K562 (cell line): ENCODE measurements at regions not wholly inside any gene's neighbourhood (a gene's known extent, or its start where the extent isn't known, plus 50 kb on each side); places are given as distances from the start of the nearest gene placed in this dataset.

Experiments used
- BRF1 ChIP-seq: IDR thresholded peaks from 3 replicates; pipeline ENCODE4 v1.6.1; 2011; ENCODE audit warnings: borderline replicate concordance, mild to moderate bottlenecking; ENCODE audit not compliant: insufficient read length; ENCODE audit errors: extremely low read depth
- FOXJ2 ChIP-seq: fragments of 200-800 bp; sonication (Bioruptor generic); IDR thresholded peaks from 2 replicates; pipeline ENCODE4 v1.6.1; 2016; ENCODE audit warnings: missing genetic modification characterization, missing compliant biosample characterization
- GATA2 ChIP-seq: sonication (generic); formaldehyde crosslinking; IDR thresholded peaks from 2 replicates; pipeline ENCODE4 v1.4.0; 2020; ENCODE audit warnings: mild to moderate bottlenecking, missing genetic modification reagents
- IFI16 ChIP-seq: fragments of 250-450 bp; sonication (Bioruptor Pico); IDR thresholded peaks from 2 replicates; pipeline ENCODE4 v2.1.2; 2022; ENCODE audit warnings: mild to moderate bottlenecking, inconsistent platforms
- ILK ChIP-seq: fragments of 450-650 bp; IDR thresholded peaks from 2 replicates; pipeline ENCODE4 v1.6.1; 2016; ENCODE audit warnings: missing genetic modification characterization, low read depth, mild to moderate bottlenecking, missing compliant biosample characterization, moderate library complexity, borderline replicate concordance
- KAT7 ChIP-seq: sonication (generic); formaldehyde crosslinking; IDR thresholded peaks from 2 replicates; pipeline ENCODE4 v1.8.0; 2022; ENCODE audit warnings: missing genetic modification reagents, mild to moderate bottlenecking, borderline replicate concordance
- KDM1A ChIP-seq, 2 experiments: fragments of 450-650 bp; IDR thresholded peaks; 2 replicates each; pipeline ENCODE4 v1.6.1; 2016; ENCODE audit warnings: mild to moderate bottlenecking in 2 of 2
- MAFG ChIP-seq: fragments of 450-650 bp; conservative IDR thresholded peaks from 2 replicates; pipeline ENCODE4 v1.6.1; 2016; ENCODE audit warnings: missing genetic modification characterization, missing compliant biosample characterization
- NRF1 ChIP-seq, 2 experiments: fragments of 450-650 bp; IDR thresholded peaks in 1 of 2; conservative IDR thresholded peaks in 1 of 2; 2 replicates each; pipeline ENCODE4 v1.6.1; 2014; ENCODE audit warnings: mild to moderate bottlenecking in 2 of 2
- TCF7L2 ChIP-seq: fragments of 150-350 bp; IDR thresholded peaks from 2 replicates; pipeline ENCODE4 v1.6.1; 2016; ENCODE audit warnings: low read depth, mild to moderate bottlenecking, low read length, moderate library complexity
- TCFL5 ChIP-seq: fragments of 250-450 bp; sonication (Bioruptor Pico); conservative IDR thresholded peaks from 2 replicates; pipeline ENCODE4 v1.6.1; 2021; ENCODE audit warnings: mild to moderate bottlenecking, moderate library complexity, matching md5 sums
- TGIF2 ChIP-seq: sonication (generic); formaldehyde crosslinking; IDR thresholded peaks from 2 replicates; pipeline ENCODE4 v1.8.1; 2022; ENCODE audit warnings: mild to moderate bottlenecking, missing genetic modification reagents, moderate library complexity
- ZNF584 ChIP-seq: fragments of 200-800 bp; sonication (Bioruptor generic); IDR thresholded peaks from 2 replicates; pipeline ENCODE4 v1.6.1; 2016; ENCODE audit warnings: low read depth, mild to moderate bottlenecking, missing genetic modification characterization, missing compliant biosample characterization
- TF ChIP-seq, protein P1 (sequence below), 2 experiments: fragments of 150-350 bp in 1 of 2; IDR thresholded peaks; 2 replicates each; pipeline ENCODE4 v1.6.1; 2012 to 2016; ENCODE audit warnings: low read depth in 2 of 2, low read length in 2 of 2, mild to moderate bottlenecking in 1 of 2, moderate library complexity in 1 of 2

DNA sequence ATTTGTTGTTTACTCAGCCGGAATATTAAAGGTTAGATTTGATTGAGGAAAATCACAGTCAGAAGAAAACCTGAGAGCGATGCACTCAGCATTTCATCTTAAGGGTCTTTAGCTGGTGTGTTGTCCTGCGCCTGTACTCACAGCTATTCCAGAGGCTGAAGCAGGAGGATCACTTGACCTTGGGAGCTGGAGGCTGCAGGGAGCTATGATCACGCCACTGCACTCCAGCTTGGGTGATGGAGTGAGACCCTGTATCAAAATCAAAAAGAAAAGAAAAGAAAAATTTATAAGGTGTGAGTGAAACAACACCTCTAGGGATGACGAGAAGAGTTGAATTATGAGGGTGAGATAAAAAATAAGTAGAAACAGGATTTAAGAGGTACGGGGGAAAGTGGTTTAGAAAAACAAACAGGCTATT, 165.0 kb downstream of the TRIM27 start (continued):
- TF ChIP-seq, protein P1, sequence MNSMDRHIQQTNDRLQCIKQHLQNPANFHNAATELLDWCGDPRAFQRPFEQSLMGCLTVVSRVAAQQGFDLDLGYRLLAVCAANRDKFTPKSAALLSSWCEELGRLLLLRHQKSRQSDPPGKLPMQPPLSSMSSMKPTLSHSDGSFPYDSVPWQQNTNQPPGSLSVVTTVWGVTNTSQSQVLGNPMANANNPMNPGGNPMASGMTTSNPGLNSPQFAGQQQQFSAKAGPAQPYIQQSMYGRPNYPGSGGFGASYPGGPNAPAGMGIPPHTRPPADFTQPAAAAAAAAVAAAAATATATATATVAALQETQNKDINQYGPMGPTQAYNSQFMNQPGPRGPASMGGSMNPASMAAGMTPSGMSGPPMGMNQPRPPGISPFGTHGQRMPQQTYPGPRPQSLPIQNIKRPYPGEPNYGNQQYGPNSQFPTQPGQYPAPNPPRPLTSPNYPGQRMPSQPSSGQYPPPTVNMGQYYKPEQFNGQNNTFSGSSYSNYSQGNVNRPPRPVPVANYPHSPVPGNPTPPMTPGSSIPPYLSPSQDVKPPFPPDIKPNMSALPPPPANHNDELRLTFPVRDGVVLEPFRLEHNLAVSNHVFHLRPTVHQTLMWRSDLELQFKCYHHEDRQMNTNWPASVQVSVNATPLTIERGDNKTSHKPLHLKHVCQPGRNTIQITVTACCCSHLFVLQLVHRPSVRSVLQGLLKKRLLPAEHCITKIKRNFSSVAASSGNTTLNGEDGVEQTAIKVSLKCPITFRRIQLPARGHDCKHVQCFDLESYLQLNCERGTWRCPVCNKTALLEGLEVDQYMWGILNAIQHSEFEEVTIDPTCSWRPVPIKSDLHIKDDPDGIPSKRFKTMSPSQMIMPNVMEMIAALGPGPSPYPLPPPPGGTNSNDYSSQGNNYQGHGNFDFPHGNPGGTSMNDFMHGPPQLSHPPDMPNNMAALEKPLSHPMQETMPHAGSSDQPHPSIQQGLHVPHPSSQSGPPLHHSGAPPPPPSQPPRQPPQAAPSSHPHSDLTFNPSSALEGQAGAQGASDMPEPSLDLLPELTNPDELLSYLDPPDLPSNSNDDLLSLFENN (IDR thresholded peaks at IDR 0.05; ENCODE audit: low read depth in 2 of 2, low read length in 2 of 2): no peak
- TF ChIP-seq TCFL5 (CRISPR knock-in tag) (no peak), KDM1A (IDR thresholded peaks at IDR 0.05) (0 out of 4 replicates have a peak, but pooled peaks of 1 of the 2 experiments have one; percentile 4), FOXJ2 (tag) (no peak), ZNF584 (CRISPR knock-in tag) (0 out of 2 replicates have a peak, but pooled peaks have one; percentile 25), ILK (tag) (no peak), MAFG (tag) (no peak), TGIF2 (CRISPR knock-in tag) (no peak), NRF1 (conservative IDR thresholded peaks at IDR 0.05 in 1 of 2, IDR thresholded peaks at IDR 0.05 in 1 of 2) (peak; percentile 24 to 36; a peak in 3 of 4 replicates), GATA2 (no peak), TCF7L2 (no peak), KAT7 (CRISPR knock-in tag) (no peak; the same call in 1 of the 2 replicates), IFI16 (0 out of 2 replicates have a peak, but pooled peaks have one; percentile 29), BRF1 (no peak)
